ENCODE measurements at regions not wholly inside any gene's neighbourhood (a gene's known extent, or its start where the extent isn't known, plus 50 kb on each side); places are given as distances from the start of the nearest gene placed in this dataset.

DNA sequence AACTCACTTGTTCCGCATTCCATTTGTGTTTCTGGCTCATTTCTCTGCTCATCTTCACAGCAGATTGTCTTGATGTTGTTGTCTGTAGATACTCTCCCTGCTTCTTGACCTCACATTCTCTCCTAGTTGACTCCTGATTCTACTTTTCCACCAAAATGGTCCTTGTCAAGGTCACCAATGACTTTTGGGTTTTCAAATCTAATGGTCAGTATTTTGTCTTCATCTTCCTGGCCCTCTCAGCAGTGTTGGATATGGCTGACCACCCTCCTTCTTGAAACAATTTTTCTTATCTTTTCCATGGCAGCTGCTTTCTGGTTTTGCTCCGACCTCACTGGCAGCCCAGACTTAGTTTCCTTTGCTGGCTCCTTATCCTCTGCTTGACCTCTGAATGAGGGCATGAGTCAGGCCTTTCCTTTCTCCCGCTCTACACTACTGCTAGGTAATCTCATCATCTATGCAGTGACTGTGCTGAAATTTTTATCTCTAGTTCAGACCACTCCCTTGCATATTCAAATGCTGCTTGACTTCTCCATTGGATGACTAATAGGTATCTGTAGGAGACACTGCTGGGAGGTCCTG is 386.6 kb upstream of the SPRED2 start:
- no peak overlapping the region for H3K4me3 Mint-ChIP-seq
- H3K4me1 Mint-ChIP-seq: peaks cover 11% of the 10 kb centered on the region
- peaks cover 5% of the 10 kb centered on the region for H3K9me3 Mint-ChIP-seq
- TF ChIP-seq, protein P1, sequence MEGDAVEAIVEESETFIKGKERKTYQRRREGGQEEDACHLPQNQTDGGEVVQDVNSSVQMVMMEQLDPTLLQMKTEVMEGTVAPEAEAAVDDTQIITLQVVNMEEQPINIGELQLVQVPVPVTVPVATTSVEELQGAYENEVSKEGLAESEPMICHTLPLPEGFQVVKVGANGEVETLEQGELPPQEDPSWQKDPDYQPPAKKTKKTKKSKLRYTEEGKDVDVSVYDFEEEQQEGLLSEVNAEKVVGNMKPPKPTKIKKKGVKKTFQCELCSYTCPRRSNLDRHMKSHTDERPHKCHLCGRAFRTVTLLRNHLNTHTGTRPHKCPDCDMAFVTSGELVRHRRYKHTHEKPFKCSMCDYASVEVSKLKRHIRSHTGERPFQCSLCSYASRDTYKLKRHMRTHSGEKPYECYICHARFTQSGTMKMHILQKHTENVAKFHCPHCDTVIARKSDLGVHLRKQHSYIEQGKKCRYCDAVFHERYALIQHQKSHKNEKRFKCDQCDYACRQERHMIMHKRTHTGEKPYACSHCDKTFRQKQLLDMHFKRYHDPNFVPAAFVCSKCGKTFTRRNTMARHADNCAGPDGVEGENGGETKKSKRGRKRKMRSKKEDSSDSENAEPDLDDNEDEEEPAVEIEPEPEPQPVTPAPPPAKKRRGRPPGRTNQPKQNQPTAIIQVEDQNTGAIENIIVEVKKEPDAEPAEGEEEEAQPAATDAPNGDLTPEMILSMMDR (IDR thresholded peaks at IDR 0.05; ENCODE audit: unreplicated experiment in 3 of 3): no peak
- peaks cover 3% of the 10 kb centered on the region for H3K36me3 Mint-ChIP-seq (ENCODE audit: low read depth)
- no peaks in the 10 kb centered on the region for H3K27me3 Mint-ChIP-seq (ENCODE audit: low read depth)
- no peak overlapping the region for H3K27ac Mint-ChIP-seq

DNA sequence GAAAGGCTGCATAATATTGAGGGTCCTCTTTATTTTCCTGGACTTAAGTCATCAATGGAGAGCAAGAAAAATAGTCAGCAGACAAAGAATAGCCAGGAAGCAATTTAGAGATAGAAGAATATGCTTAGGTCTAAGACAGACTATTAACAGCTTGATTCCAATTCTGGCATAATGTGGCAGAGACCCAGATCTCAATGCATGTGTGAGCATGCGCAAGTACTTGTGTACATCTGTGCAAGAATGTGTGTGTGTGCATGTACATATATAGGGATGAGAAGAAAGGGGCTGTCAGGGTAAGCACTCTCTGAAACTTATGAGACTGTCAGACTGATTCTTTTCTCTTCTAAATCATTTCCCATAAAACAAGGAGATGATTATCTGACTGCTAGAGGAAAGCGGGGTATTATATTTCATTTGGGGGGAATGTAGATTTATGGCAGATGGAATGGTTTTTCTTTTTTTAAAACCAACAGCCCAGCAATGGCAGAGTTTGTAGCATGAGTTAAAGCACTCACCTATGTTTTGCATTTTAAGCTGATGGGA is 381.3 kb upstream of the SPRED2 start:
- Mint-ChIP-seq H3K36me3 (ENCODE audit: low read depth) (no peaks in the 10 kb centered on the region), H3K9me3 (peaks cover 2% of the 10 kb centered on the region), H3K27ac (peak overlapping the region; percentile 20 to 65 (median 32))

DNA sequence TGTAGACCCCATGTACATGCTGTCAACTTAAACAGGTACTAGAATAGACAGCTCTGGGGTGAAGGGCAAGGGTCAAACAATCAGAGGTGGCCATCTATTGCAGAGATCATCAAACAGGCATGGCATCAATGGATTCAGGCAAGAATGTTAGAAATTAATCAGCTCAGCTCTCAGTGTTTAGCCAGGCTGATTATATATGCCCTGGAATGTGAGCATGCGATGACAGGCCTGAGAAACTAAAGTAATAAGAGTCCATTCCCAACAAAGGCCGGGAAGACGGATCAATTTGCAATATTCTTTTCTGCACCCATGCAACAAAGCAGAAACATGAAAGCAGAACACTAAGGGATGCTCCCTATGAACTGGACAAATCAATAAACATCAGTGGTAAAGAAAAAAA is 380.5 kb upstream of the SPRED2 start:
- H3K9me3 Mint-ChIP-seq: peaks cover 7% of the 10 kb centered on the region
- TF ChIP-seq, protein P1 (IDR thresholded peaks at IDR 0.05; ENCODE audit: unreplicated experiment in 3 of 3): no peak
- H3K36me3 Mint-ChIP-seq (ENCODE audit: low read depth): no peaks in the 10 kb centered on the region
- peaks cover 21% of the 10 kb centered on the region for H3K4me1 Mint-ChIP-seq
- no peaks in the 10 kb centered on the region for H3K27me3 Mint-ChIP-seq (ENCODE audit: low read depth)
- H3K4me3 Mint-ChIP-seq: no peak overlapping the region
- peak overlapping the region in 1 of 3 experiments; percentile 65 for H3K27ac Mint-ChIP-seq

More for the DNA sequence above, 381.3 kb upstream of the SPRED2 start:
- Mint-ChIP-seq H3K4me3 (no peak overlapping the region), H3K4me1 (peaks cover 21% of the 10 kb centered on the region), H3K27me3 (ENCODE audit: low read depth) (no peaks in the 10 kb centered on the region)
- TF ChIP-seq, protein P1 (IDR thresholded peaks at IDR 0.05; ENCODE audit: unreplicated experiment in 3 of 3): no peak

DNA sequence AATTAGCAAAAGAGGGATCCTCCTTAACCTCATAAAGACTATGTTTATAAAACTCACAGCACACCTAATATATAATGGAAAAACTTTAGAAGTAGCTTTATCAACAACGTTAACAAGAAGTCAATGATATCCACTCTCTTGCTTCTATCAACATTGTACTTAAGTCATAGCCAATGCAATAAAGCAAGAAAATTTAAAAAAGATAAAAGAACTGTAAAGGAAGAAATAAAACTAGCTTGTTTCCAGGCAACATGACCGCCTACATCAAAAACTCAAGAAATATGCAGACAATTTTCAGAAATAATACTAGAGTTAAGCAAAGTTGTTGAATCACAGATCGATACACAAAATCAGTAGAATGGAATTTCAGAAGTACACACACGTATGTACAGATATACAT is 375.5 kb upstream of the SPRED2 start:
- no peaks in the 10 kb centered on the region for H3K27me3 Mint-ChIP-seq (ENCODE audit: low read depth)
- H3K4me1 Mint-ChIP-seq: peaks cover 3% of the 10 kb centered on the region
- H3K36me3 Mint-ChIP-seq (ENCODE audit: low read depth): peaks cover 4% of the 10 kb centered on the region
- H3K27ac Mint-ChIP-seq: no peak overlapping the region
- peaks cover 18% of the 10 kb centered on the region for H3K9me3 Mint-ChIP-seq
- no peak overlapping the region for H3K4me3 Mint-ChIP-seq
- TF ChIP-seq, protein P1 (IDR thresholded peaks at IDR 0.05; ENCODE audit: unreplicated experiment in 3 of 3): no peak

GRCh38 chr2:65804777-65805176 is 372.4 kb upstream of the SPRED2 start:
- Mint-ChIP-seq H3K27me3 (ENCODE audit: low read depth) (no peaks in the 10 kb centered on the region), H3K36me3 (ENCODE audit: low read depth) (peaks cover 4% of the 10 kb centered on the region), H3K9me3 (peaks cover 18% of the 10 kb centered on the region), H3K4me1 (no peaks in the 10 kb centered on the region), H3K27ac (no peak overlapping the region), H3K4me3 (no peak overlapping the region)
- TF ChIP-seq, protein P1 (IDR thresholded peaks at IDR 0.05; ENCODE audit: unreplicated experiment in 3 of 3): no peak

Data from nephron (organoid).